Medulla oblongata (tissue), 1 donor: ENCODE measurements at regions not wholly inside any gene's neighbourhood (a gene's known extent, or its start where the extent isn't known, plus 50 kb on each side); places are given as distances from the start of the nearest gene placed in this dataset.
A peak's percentile ranks its signal among the peaks of the same experiment; 100 is the strongest.

Experiments used
- DNase-seq: peaks from one replicate; pipeline ENCODE4 v3.0.0-alpha.2; 2015; ENCODE audit errors: extremely low spot score

GRCh38 chr10:78771260-78771659 is 297.5 kb upstream of the ZMIZ1 start:
- DNase-seq: no peak

- DNase-seq: no peak
These were observed 296.8 kb upstream of the ZMIZ1 start for GRCh38 chr10:78771808-78772455.

GRCh38 chr10:78772486-78772885 is 296.3 kb upstream of the ZMIZ1 start:
- DNase-seq: no peak

- no peak for DNase-seq
These were observed 295.7 kb upstream of the ZMIZ1 start for GRCh38 chr10:78772986-78773530.

GRCh38 chr10:78774614-78774998 is 294.2 kb upstream of the ZMIZ1 start:
- no peak for DNase-seq

- no peak for DNase-seq
These were observed 293.6 kb upstream of the ZMIZ1 start for GRCh38 chr10:78774999-78775711.

GRCh38 chr10:78775891-78776290 is 292.9 kb upstream of the ZMIZ1 start:
- no peak for DNase-seq

GRCh38 chr10:78776756-78777155 is 292.0 kb upstream of the ZMIZ1 start:
- peak; percentile 76 for DNase-seq

GRCh38 chr10:78777466-78777865 is 291.3 kb upstream of the ZMIZ1 start:
- peak; percentile 89 for DNase-seq

- DNase-seq: no peak
These were observed 290.9 kb upstream of the ZMIZ1 start for GRCh38 chr10:78777867-78778266.

- DNase-seq: no peak
These were observed 290.1 kb upstream of the ZMIZ1 start for GRCh38 chr10:78778444-78779338.

- no peak for DNase-seq
These were observed 289.3 kb upstream of the ZMIZ1 start for GRCh38 chr10:78779339-78779955.

GRCh38 chr10:78780551-78780961 is 288.2 kb upstream of the ZMIZ1 start:
- no peak for DNase-seq

GRCh38 chr10:78781251-78781913 is 287.4 kb upstream of the ZMIZ1 start:
- DNase-seq: no peak

- no peak for DNase-seq
These were observed 286.8 kb upstream of the ZMIZ1 start for GRCh38 chr10:78781991-78782390.

- no peak for DNase-seq
These were observed 286.3 kb upstream of the ZMIZ1 start for GRCh38 chr10:78782441-78782840.

GRCh38 chr10:78783753-78784152 is 285.0 kb upstream of the ZMIZ1 start:
- no peak for DNase-seq

GRCh38 chr10:78784546-78784945 is 284.2 kb upstream of the ZMIZ1 start:
- no peak for DNase-seq

- DNase-seq: no peak
These were observed 283.7 kb upstream of the ZMIZ1 start for GRCh38 chr10:78785066-78785465.

GRCh38 chr10:78785991-78786390 is 282.8 kb upstream of the ZMIZ1 start:
- DNase-seq: peak; percentile 45

- DNase-seq: no peak
These were observed 281.6 kb upstream of the ZMIZ1 start for GRCh38 chr10:78787125-78787524.
